H1 (cell line): ENCODE measurements at regions not wholly inside any gene's neighbourhood (a gene's known extent, or its start where the extent isn't known, plus 50 kb on each side); places are given as distances from the start of the nearest gene placed in this dataset.

Experiments
- GTF2F1 ChIP-seq: IDR thresholded peaks from 2 replicates; pipeline ENCODE4 v1.6.1; 2012; ENCODE audit warnings: low read depth, low read length, improper control_type of control experiment, borderline replicate concordance
- SP2 ChIP-seq: IDR thresholded peaks from 2 replicates; pipeline ENCODE4 v1.6.1; 2012; ENCODE audit warnings: mild to moderate bottlenecking, low read length, inconsistent platforms
- YY1 ChIP-seq: IDR thresholded peaks from 2 replicates; pipeline ENCODE4 v1.6.1; 2011; ENCODE audit warnings: low read depth, mild to moderate bottlenecking, low read length
- TF ChIP-seq, protein P1 (sequence below): IDR thresholded peaks from 2 replicates; pipeline ENCODE4 v1.6.1; 2012; ENCODE audit warnings: low read length, inconsistent platforms
- TF ChIP-seq, protein P2 (sequence below), 3 experiments: IDR thresholded peaks; 1 replicate in 2 of 3; 2 replicates in 1 of 3; pipeline versions ENCODE4 v1.5.1 to v1.6.1; 2011; ENCODE audit warnings: low read length in 3 of 3, mild to moderate bottlenecking in 3 of 3, inconsistent platforms in 2 of 3, low read depth in 1 of 3, moderate library complexity in 1 of 3; ENCODE audit not compliant: insufficient read depth in 1 of 3; ENCODE audit errors: control extremely low read depth in 1 of 3

DNA sequence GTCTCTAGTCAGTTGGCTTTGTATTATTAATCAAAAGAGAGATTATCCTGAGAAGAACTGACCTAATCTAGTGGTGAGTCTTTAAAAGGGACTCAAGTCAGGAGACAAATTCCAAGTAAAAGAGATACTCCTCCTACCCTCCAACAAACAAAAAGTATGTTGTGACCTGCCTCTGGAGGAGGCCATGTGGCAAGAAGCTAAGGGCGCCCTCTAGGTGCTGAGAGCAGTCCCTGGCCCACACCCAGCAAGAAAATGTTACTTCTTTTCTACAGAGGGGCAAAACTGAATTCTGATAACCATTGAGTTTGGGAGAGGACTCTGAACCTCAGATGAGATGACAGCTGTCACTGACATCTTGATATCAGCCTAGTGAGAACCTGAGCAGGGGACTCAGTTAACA is 953.6 kb upstream of the AGA start:
- TF ChIP-seq YY1, result no peak
- TF ChIP-seq, protein P1, sequence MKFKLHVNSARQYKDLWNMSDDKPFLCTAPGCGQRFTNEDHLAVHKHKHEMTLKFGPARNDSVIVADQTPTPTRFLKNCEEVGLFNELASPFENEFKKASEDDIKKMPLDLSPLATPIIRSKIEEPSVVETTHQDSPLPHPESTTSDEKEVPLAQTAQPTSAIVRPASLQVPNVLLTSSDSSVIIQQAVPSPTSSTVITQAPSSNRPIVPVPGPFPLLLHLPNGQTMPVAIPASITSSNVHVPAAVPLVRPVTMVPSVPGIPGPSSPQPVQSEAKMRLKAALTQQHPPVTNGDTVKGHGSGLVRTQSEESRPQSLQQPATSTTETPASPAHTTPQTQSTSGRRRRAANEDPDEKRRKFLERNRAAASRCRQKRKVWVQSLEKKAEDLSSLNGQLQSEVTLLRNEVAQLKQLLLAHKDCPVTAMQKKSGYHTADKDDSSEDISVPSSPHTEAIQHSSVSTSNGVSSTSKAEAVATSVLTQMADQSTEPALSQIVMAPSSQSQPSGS, result no peak
- TF ChIP-seq SP2, result no peak
- TF ChIP-seq, protein P2, sequence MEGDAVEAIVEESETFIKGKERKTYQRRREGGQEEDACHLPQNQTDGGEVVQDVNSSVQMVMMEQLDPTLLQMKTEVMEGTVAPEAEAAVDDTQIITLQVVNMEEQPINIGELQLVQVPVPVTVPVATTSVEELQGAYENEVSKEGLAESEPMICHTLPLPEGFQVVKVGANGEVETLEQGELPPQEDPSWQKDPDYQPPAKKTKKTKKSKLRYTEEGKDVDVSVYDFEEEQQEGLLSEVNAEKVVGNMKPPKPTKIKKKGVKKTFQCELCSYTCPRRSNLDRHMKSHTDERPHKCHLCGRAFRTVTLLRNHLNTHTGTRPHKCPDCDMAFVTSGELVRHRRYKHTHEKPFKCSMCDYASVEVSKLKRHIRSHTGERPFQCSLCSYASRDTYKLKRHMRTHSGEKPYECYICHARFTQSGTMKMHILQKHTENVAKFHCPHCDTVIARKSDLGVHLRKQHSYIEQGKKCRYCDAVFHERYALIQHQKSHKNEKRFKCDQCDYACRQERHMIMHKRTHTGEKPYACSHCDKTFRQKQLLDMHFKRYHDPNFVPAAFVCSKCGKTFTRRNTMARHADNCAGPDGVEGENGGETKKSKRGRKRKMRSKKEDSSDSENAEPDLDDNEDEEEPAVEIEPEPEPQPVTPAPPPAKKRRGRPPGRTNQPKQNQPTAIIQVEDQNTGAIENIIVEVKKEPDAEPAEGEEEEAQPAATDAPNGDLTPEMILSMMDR (IDR thresholded peaks at IDR 0.05; ENCODE audit: control extremely low read depth in 1 of 3, insufficient read depth in 1 of 3, low read depth in 1 of 3, low read length in 3 of 3), result peak; percentile 19 to 58 (median 33); a peak in 2 of 4 replicates
- no peak for TF ChIP-seq GTF2F1
